SK-N-SH treated with all-trans-retinoic acid at 6 μM for 48 hours (cell line): ENCODE measurements at regions not wholly inside any gene's neighbourhood (a gene's known extent, or its start where the extent isn't known, plus 50 kb on each side); places are given as distances from the start of the nearest gene placed in this dataset.

Experiments used
- ATAC-seq: fragments of 200-7000 bp; cut with Tn5 transposase; 3 replicates; pipeline ENCODE4 v1.9.1; 2020; ENCODE audit warnings: mild to moderate bottlenecking, moderate library complexity
- ARNTL ChIP-seq: fragments of 450-650 bp; formaldehyde crosslinking; IDR thresholded peaks from 2 replicates; pipeline ENCODE4 v1.5.0; 2020; ENCODE audit warnings: low read depth, mild to moderate bottlenecking, moderate library complexity, borderline replicate concordance
- BACH2 ChIP-seq: fragments of 250-450 bp; sonication (Bioruptor Pico); IDR thresholded peaks from 2 replicates; pipeline ENCODE4 v1.9.0; 2021; ENCODE audit warnings: mild to moderate bottlenecking, borderline replicate concordance
- CSDC2 ChIP-seq: fragments of 250-450 bp; sonication (Bioruptor Pico); IDR thresholded peaks from 2 replicates; pipeline ENCODE4 v1.5.0; 2020; ENCODE audit warnings: mild to moderate bottlenecking, moderate library complexity
- ESRRG ChIP-seq: fragments of 250-450 bp; sonication (Bioruptor Pico); IDR thresholded peaks from 2 replicates; pipeline ENCODE4 v1.6.1; 2021; ENCODE audit warnings: mild to moderate bottlenecking
- GLIS3 ChIP-seq: fragments of 250-450 bp; sonication (Bioruptor Pico); IDR thresholded peaks from 2 replicates; pipeline ENCODE4 v1.5.0; 2020; ENCODE audit warnings: mild to moderate bottlenecking, moderate library complexity
- ISL1 ChIP-seq: fragments of 250-450 bp; sonication (Bioruptor Pico); IDR thresholded peaks from 2 replicates; pipeline ENCODE4 v2.1.2; 2022; ENCODE audit warnings: mild to moderate bottlenecking, moderate library complexity
- OSR1 ChIP-seq: fragments of 250-450 bp; sonication (Bioruptor Pico); IDR thresholded peaks from 2 replicates; pipeline ENCODE4 v1.8.0; 2022; ENCODE audit warnings: moderate library complexity, mild to moderate bottlenecking, inconsistent platforms
- PPARA ChIP-seq: fragments of 250-450 bp; sonication (Bioruptor Pico); IDR thresholded peaks from 2 replicates; pipeline ENCODE4 v1.5.0; 2020; ENCODE audit warnings: mild to moderate bottlenecking, borderline replicate concordance
- RARB ChIP-seq: fragments of 250-450 bp; sonication (Bioruptor Pico); IDR thresholded peaks from 2 replicates; pipeline ENCODE4 v1.8.0; 2021; ENCODE audit warnings: mild to moderate bottlenecking, moderate library complexity
- TCF4 ChIP-seq: fragments of 250-450 bp; sonication (Bioruptor Pico); IDR thresholded peaks from 2 replicates; pipeline ENCODE4 v1.8.0; 2021; ENCODE audit warnings: mild to moderate bottlenecking, moderate library complexity, borderline replicate concordance
- TOX ChIP-seq: fragments of 250-450 bp; sonication (Bioruptor Pico); IDR thresholded peaks from 2 replicates; pipeline ENCODE4 v1.8.0; 2021; ENCODE audit warnings: mild to moderate bottlenecking, moderate library complexity, borderline replicate concordance
- TSHZ2 ChIP-seq: fragments of 250-450 bp; sonication (Bioruptor Pico); IDR thresholded peaks from 2 replicates; pipeline ENCODE4 v1.5.0; 2020; ENCODE audit warnings: mild to moderate bottlenecking, moderate library complexity
- ZC3H10 ChIP-seq: fragments of 250-450 bp; sonication (Bioruptor Pico); IDR thresholded peaks from 2 replicates; pipeline ENCODE4 v1.5.1; 2021; ENCODE audit warnings: mild to moderate bottlenecking, moderate library complexity
- ZFP3 ChIP-seq: fragments of 250-450 bp; sonication (Bioruptor Pico); IDR thresholded peaks from 2 replicates; pipeline ENCODE4 v1.5.0; 2020; ENCODE audit warnings: mild to moderate bottlenecking, moderate library complexity
- ZFP30 ChIP-seq: fragments of 450-650 bp; formaldehyde crosslinking; IDR thresholded peaks from 2 replicates; pipeline ENCODE4 v1.5.0; 2022; ENCODE audit warnings: mild to moderate bottlenecking, moderate library complexity
- ZNF565 ChIP-seq: fragments of 450-650 bp; formaldehyde crosslinking; conservative IDR thresholded peaks from 2 replicates; pipeline ENCODE4 v1.5.0; 2020; ENCODE audit warnings: low read depth, mild to moderate bottlenecking, moderate library complexity
- ZNF70 ChIP-seq: fragments of 450-650 bp; formaldehyde crosslinking; IDR thresholded peaks from 2 replicates; pipeline ENCODE4 v1.5.0; 2020; ENCODE audit warnings: mild to moderate bottlenecking, moderate library complexity
- ZNF8 ChIP-seq: fragments of 450-650 bp; formaldehyde crosslinking; IDR thresholded peaks from 2 replicates; pipeline ENCODE4 v1.5.0; 2020; ENCODE audit warnings: mild to moderate bottlenecking, moderate library complexity
- TF ChIP-seq, protein P1 (sequence below): fragments of 250-450 bp; sonication (Bioruptor Pico); IDR thresholded peaks from 2 replicates; pipeline ENCODE4 v1.5.1; 2021; ENCODE audit warnings: mild to moderate bottlenecking, moderate library complexity
- TF ChIP-seq, protein P2 (sequence below): fragments of 250-450 bp; sonication (Bioruptor Pico); IDR thresholded peaks from 2 replicates; pipeline ENCODE4 v1.8.0; 2020; ENCODE audit warnings: mild to moderate bottlenecking, moderate library complexity, borderline replicate concordance
- TF ChIP-seq, protein P3 (sequence below): fragments of 250-450 bp; sonication (Bioruptor Pico); IDR thresholded peaks from 2 replicates; pipeline ENCODE4 v1.8.0; 2021; ENCODE audit warnings: low read depth, mild to moderate bottlenecking, moderate library complexity, borderline replicate concordance
- TF ChIP-seq, protein P4 (sequence below): fragments of 250-450 bp; sonication (Bioruptor Pico); IDR thresholded peaks from 2 replicates; pipeline ENCODE4 v1.5.1; 2020; ENCODE audit warnings: low read depth, mild to moderate bottlenecking, moderate library complexity

GRCh38 chr4:186934244-186934643 is 210.6 kb upstream of the FAT1 start:
- no peak for TF ChIP-seq ESRRG (CRISPR knock-in tag)
- TF ChIP-seq, protein P1, sequence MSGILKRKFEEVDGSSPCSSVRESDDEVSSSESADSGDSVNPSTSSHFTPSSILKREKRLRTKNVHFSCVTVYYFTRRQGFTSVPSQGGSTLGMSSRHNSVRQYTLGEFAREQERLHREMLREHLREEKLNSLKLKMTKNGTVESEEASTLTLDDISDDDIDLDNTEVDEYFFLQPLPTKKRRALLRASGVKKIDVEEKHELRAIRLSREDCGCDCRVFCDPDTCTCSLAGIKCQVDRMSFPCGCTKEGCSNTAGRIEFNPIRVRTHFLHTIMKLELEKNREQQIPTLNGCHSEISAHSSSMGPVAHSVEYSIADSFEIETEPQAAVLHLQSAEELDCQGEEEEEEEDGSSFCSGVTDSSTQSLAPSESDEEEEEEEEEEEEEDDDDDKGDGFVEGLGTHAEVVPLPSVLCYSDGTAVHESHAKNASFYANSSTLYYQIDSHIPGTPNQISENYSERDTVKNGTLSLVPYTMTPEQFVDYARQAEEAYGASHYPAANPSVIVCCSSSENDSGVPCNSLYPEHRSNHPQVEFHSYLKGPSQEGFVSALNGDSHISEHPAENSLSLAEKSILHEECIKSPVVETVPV (CRISPR knock-in tag) = no peak
- TF ChIP-seq ZNF565 = no peak
- TF ChIP-seq ARNTL (CRISPR knock-in tag) = no peak
- no peak for TF ChIP-seq RARB (CRISPR knock-in tag)
- no peak for TF ChIP-seq ZNF70
- TF ChIP-seq, protein P2, sequence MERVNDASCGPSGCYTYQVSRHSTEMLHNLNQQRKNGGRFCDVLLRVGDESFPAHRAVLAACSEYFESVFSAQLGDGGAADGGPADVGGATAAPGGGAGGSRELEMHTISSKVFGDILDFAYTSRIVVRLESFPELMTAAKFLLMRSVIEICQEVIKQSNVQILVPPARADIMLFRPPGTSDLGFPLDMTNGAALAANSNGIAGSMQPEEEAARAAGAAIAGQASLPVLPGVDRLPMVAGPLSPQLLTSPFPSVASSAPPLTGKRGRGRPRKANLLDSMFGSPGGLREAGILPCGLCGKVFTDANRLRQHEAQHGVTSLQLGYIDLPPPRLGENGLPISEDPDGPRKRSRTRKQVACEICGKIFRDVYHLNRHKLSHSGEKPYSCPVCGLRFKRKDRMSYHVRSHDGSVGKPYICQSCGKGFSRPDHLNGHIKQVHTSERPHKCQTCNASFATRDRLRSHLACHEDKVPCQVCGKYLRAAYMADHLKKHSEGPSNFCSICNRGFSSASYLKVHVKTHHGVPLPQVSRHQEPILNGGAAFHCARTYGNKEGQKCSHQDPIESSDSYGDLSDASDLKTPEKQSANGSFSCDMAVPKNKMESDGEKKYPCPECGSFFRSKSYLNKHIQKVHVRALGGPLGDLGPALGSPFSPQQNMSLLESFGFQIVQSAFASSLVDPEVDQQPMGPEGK (CRISPR knock-in tag) = no peak
- TF ChIP-seq TCF4 (CRISPR knock-in tag) = no peak
- TF ChIP-seq PPARA (CRISPR knock-in tag) = no peak
- no peak for TF ChIP-seq CSDC2 (CRISPR knock-in tag)

DNA sequence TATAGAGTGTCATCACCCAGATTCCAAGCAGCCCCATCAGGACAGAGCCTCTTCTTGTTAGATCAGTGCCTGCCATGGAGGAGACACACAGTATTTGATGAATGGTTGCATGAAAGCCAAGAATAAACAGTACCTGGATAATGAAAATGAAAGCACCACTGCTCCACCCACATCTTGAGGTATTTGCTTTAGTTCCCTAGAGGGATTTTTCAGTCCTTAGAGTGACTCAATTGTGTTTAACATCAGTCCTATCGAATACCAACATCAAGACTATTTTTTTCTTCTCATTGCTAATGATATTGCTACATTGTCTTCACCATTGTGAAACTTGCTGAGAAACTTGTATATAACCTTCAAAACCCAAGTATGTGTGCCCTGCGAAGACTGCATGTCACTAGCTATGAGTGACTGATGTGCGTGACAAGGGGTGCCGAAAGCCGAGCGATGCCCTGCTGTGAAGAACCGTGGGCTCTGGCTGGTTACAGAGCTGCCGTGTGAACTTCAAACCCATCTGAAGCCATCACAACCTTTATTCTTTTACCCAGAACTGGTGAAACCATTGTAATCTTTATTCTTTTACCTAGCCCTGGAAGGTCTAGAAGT is 211.3 kb upstream of the FAT1 start:
- no peak for ATAC-seq
- TF ChIP-seq ZFP3 (CRISPR knock-in tag) = 0 out of 2 replicates have a peak, but pooled peaks have one; percentile 77
- TF ChIP-seq ESRRG (CRISPR knock-in tag) = no peak

More at GRCh38 chr4:186934244-186934643, 210.6 kb upstream of the FAT1 start:
- no peak for ATAC-seq

GRCh38 chr4:186935901-186936300 is 212.2 kb upstream of the FAT1 start:
- TF ChIP-seq TOX (CRISPR knock-in tag) (no peak), ZC3H10 (CRISPR knock-in tag) (no peak), TSHZ2 (no peak), OSR1 (CRISPR knock-in tag) (no peak), ZNF70 (no peak), BACH2 (CRISPR knock-in tag) (no peak), GLIS3 (no peak), ZFP3 (CRISPR knock-in tag) (no peak), ZFP30 (CRISPR knock-in tag) (no peak), PPARA (CRISPR knock-in tag) (no peak), TCF4 (CRISPR knock-in tag) (no peak), ESRRG (CRISPR knock-in tag) (no peak), ZNF8 (CRISPR knock-in tag) (no peak), ISL1 (CRISPR knock-in tag) (no peak)
- TF ChIP-seq, protein P3, sequence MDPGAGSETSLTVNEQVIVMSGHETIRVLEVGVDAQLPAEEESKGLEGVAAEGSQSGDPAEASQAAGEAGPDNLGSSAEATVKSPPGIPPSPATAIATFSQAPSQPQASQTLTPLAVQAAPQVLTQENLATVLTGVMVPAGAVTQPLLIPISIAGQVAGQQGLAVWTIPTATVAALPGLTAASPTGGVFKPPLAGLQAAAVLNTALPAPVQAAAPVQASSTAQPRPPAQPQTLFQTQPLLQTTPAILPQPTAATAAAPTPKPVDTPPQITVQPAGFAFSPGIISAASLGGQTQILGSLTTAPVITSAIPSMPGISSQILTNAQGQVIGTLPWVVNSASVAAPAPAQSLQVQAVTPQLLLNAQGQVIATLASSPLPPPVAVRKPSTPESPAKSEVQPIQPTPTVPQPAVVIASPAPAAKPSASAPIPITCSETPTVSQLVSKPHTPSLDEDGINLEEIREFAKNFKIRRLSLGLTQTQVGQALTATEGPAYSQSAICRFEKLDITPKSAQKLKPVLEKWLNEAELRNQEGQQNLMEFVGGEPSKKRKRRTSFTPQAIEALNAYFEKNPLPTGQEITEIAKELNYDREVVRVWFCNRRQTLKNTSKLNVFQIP (CRISPR knock-in tag) = no peak
- TF ChIP-seq, protein P2 (CRISPR knock-in tag) = no peak
- TF ChIP-seq, protein P4, sequence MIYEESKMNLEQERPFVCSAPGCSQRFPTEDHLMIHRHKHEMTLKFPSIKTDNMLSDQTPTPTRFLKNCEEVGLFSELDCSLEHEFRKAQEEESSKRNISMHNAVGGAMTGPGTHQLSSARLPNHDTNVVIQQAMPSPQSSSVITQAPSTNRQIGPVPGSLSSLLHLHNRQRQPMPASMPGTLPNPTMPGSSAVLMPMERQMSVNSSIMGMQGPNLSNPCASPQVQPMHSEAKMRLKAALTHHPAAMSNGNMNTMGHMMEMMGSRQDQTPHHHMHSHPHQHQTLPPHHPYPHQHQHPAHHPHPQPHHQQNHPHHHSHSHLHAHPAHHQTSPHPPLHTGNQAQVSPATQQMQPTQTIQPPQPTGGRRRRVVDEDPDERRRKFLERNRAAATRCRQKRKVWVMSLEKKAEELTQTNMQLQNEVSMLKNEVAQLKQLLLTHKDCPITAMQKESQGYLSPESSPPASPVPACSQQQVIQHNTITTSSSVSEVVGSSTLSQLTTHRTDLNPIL = no peak
- TF ChIP-seq, all 23 proteins: peak for 0
- no peak for ATAC-seq
